Kidney epithelial cell (primary cell): ENCODE measurements at regions not wholly inside any gene's neighbourhood (a gene's known extent, or its start where the extent isn't known, plus 50 kb on each side); places are given as distances from the start of the nearest gene placed in this dataset.

Experiments used
- DNase-seq: peaks from one replicate; pipeline ENCODE4 v3.0.0-alpha.2; 2010; ENCODE audit warnings: low read depth
- H3K27me3 ChIP-seq: 2 replicates; pipeline ENCODE4 v1.6.0; 2011; ENCODE audit warnings: low read length; ENCODE audit not compliant: control insufficient read depth, insufficient read depth
- H3K36me3 ChIP-seq: 2 replicates; pipeline ENCODE4 v1.5.1; 2011; ENCODE audit warnings: low read length; ENCODE audit not compliant: control insufficient read depth, insufficient read depth
- H3K4me3 ChIP-seq: 2 replicates; pipeline ENCODE4 v1.5.1; 2011; ENCODE audit warnings: low read depth, mild to moderate bottlenecking, control low read depth, low read length
- CTCF ChIP-seq: IDR thresholded peaks from 2 replicates; pipeline ENCODE4 v1.5.1; 2011; ENCODE audit warnings: mild to moderate bottlenecking, moderate library complexity, low read length, control low read depth, inconsistent platforms; ENCODE audit not compliant: insufficient read depth, poor library complexity, severe bottlenecking

GRCh38 chr2:47315475-47315874, 53.6 kb upstream of the EPCAM start:
- H3K36me3 ChIP-seq, result no peaks in the 10 kb centered on the region
- DNase-seq, result no peak
- no peak overlapping the region for H3K4me3 ChIP-seq
- TF ChIP-seq CTCF, result no peak
- H3K27me3 ChIP-seq, result no peaks in the 10 kb centered on the region

DNA sequence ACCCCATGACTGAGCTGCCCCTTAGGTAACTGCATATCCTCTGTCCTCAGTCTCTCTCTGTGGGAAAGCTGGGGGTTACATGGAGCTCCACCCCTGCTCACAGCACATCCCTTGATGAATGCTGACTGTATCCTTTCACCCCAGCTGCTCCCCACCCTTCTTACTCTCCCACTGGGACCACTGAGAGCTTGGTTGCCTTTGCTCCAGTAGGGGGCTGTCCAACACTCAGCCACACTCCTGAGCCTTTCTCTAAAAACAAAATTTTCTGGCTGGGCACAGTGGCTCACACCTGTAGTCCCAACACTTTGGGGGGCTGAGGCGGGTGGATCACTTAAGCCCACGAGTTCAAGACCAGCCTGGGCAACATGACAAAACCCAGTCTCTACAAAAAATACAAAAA, 55.4 kb upstream of the EPCAM start:
- H3K4me3 ChIP-seq, result no peak overlapping the region
- DNase-seq, result no peak
- no peaks in the 10 kb centered on the region for H3K27me3 ChIP-seq
- no peak for TF ChIP-seq CTCF
- no peaks in the 10 kb centered on the region for H3K36me3 ChIP-seq

DNA sequence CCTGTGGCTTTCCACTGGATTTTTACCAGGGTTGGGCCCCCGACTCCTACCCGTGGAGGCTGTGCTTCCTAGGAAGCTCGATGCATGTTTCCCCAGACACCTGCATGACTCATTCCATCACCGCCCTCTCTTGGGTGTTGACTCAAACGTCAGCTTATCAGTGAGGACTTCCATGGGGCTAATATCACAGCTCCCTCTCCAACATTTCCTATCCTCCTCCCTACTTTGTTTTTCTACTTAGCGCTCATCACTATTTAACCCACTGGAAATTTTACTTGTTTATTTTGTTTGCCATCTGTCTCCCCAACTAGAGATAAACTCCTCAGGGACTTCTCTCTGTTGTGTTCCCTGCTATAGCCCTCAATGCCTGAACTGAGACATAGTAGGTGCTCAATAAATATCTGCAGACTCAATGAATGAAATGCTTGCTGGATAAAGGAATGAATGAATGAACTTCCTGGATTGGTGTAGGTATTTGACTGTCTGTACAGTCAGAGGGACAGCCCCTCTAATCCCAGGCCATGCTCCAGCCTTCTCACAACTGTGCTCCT, 55.9 kb upstream of the EPCAM start:
- Histone ChIP-seq H3K27me3 (no peaks in the 10 kb centered on the region), H3K4me3 (no peak overlapping the region), H3K36me3 (no peaks in the 10 kb centered on the region)
- no peak for DNase-seq
- TF ChIP-seq CTCF, result no peak

- H3K36me3 ChIP-seq, result no peaks in the 10 kb centered on the region
- DNase-seq, result no peak
- H3K27me3 ChIP-seq, result no peaks in the 10 kb centered on the region
- H3K4me3 ChIP-seq, result no peak overlapping the region
- no peak for TF ChIP-seq CTCF
Observed at GRCh38 chr2:47312491-47312850, 56.6 kb upstream of the EPCAM start.

GRCh38 chr2:47311764-47312490, 57.2 kb upstream of the EPCAM start:
- TF ChIP-seq CTCF, result no peak
- H3K27me3 ChIP-seq, result no peaks in the 10 kb centered on the region
- no peak for DNase-seq

More at GRCh38 chr2:47311764-47312490, 57.2 kb upstream of the EPCAM start:
- H3K4me3 ChIP-seq, result no peak overlapping the region
- H3K36me3 ChIP-seq, result no peaks in the 10 kb centered on the region
